ENCODE measurements at regions not wholly inside any gene's neighbourhood (a gene's known extent, or its start where the extent isn't known, plus 50 kb on each side); places are given as distances from the start of the nearest gene placed in this dataset.

DNA sequence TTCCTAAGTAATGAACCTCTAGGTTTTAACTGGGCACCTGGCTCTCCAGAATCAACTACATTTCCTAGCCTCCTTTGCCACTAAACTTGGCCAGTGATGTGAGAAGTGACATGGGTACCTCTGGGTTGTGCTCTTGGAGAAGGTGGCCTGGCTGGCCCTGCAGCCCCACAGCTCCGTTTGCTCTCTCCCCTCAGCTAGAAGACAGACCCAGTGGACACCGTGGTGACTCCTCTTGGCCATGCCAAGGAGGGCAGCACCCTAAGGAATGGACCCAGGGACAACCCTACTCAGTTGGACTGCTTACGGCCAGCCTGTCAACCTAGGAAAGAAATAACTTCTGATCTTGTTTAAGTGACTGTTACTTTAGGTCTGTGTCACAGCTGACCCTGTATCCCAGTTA is 151.4 kb downstream of the TMEM132E start:
- DNase-seq (ENCODE audit: low spot score) = no peak
- 65% methylated on average over 3 of the region's 3 CpGs for WGBS
- peaks cover 0 to 3% (median 0%) of the 10 kb centered on the region in 4 donors for H3K9me3 ChIP-seq (ENCODE audit: control insufficient read depth in 4 of 4, low read length in 3 of 4)

GRCh38 chr17:34728771-34729310 is 149.5 kb downstream of the TMEM132E start:
- Histone ChIP-seq H3K9me3 (ENCODE audit: control insufficient read depth in 4 of 4, low read length in 3 of 4) (peaks cover 0 to 3% (median 0%) of the 10 kb centered on the region in 4 donors), H3K4me1 (ENCODE audit: control insufficient read depth in 4 of 4, insufficient read depth in 4 of 4, low read length in 3 of 4) (no peaks in the 10 kb centered on the region), H3K27ac (ENCODE audit: low read depth in 1 of 2, low read length in 2 of 2) (no peak overlapping the region), H3K4me3 (ENCODE audit: low read depth in 1 of 3, low read length in 3 of 3) (no peak overlapping the region), H3K9ac (ENCODE audit: low read depth in 1 of 2, low read length in 2 of 2) (no peak overlapping the region), H3K36me3 (ENCODE audit: control insufficient read depth in 4 of 4, insufficient read depth in 3 of 4, low read depth in 1 of 4, low read length in 3 of 4) (no peaks in the 10 kb centered on the region), H3K27me3 (ENCODE audit: control insufficient read depth in 4 of 4, insufficient read depth in 4 of 4, low read length in 3 of 4) (peaks cover 0 to 2% (median 0%) of the 10 kb centered on the region in 4 donors)
- no peak for DNase-seq (ENCODE audit: low spot score)
- TF ChIP-seq HNF4G (IDR thresholded peaks at IDR 0.05) = no peak
- WGBS = 63% methylated on average over 10 of the region's 10 CpGs

More for the DNA sequence above, 151.4 kb downstream of the TMEM132E start:
- Histone ChIP-seq H3K9ac (ENCODE audit: low read depth in 1 of 2, low read length in 2 of 2) (no peak overlapping the region), H3K4me1 (ENCODE audit: control insufficient read depth in 4 of 4, insufficient read depth in 4 of 4, low read length in 3 of 4) (no peaks in the 10 kb centered on the region), H3K27me3 (ENCODE audit: control insufficient read depth in 4 of 4, insufficient read depth in 4 of 4, low read length in 3 of 4) (no peaks in the 10 kb centered on the region), H3K4me3 (ENCODE audit: low read depth in 1 of 3, low read length in 3 of 3) (no peak overlapping the region), H3K27ac (ENCODE audit: low read depth in 1 of 2, low read length in 2 of 2) (no peak overlapping the region), H3K36me3 (ENCODE audit: control insufficient read depth in 4 of 4, insufficient read depth in 3 of 4, low read depth in 1 of 4, low read length in 3 of 4) (no peaks in the 10 kb centered on the region)
- TF ChIP-seq JUND (IDR thresholded peaks at IDR 0.05) = no peak

- DNase-seq (ENCODE audit: low spot score) = no peak
- Histone ChIP-seq H3K27ac (ENCODE audit: low read depth in 1 of 2, low read length in 2 of 2) (no peak overlapping the region), H3K4me1 (ENCODE audit: control insufficient read depth in 4 of 4, insufficient read depth in 4 of 4, low read length in 3 of 4) (no peaks in the 10 kb centered on the region), H3K9ac (ENCODE audit: low read depth in 1 of 2, low read length in 2 of 2) (no peak overlapping the region), H3K36me3 (ENCODE audit: control insufficient read depth in 4 of 4, insufficient read depth in 3 of 4, low read depth in 1 of 4, low read length in 3 of 4) (no peaks in the 10 kb centered on the region), H3K9me3 (ENCODE audit: control insufficient read depth in 4 of 4, low read length in 3 of 4) (peaks cover 0 to 3% (median 0%) of the 10 kb centered on the region in 4 donors), H3K27me3 (ENCODE audit: control insufficient read depth in 4 of 4, insufficient read depth in 4 of 4, low read length in 3 of 4) (peaks cover 0 to 2% (median 0%) of the 10 kb centered on the region in 4 donors), H3K4me3 (ENCODE audit: low read depth in 1 of 3, low read length in 3 of 3) (no peak overlapping the region)
- 55% methylated on average over 6 of the region's 6 CpGs for WGBS
- TF ChIP-seq GABPA (IDR thresholded peaks at IDR 0.05 in 1 of 2, conservative IDR thresholded peaks at IDR 0.05 in 1 of 2) = no peak
- no peak for TF ChIP-seq ZBTB33 (IDR thresholded peaks at IDR 0.05)
Observed at GRCh38 chr17:34727601-34728000, 148.2 kb downstream of the TMEM132E start.

GRCh38 chr17:34726536-34727384 is 147.4 kb downstream of the TMEM132E start:
- Histone ChIP-seq H3K4me3 (ENCODE audit: low read depth in 1 of 3, low read length in 3 of 3) (no peak overlapping the region), H3K9me3 (ENCODE audit: control insufficient read depth in 4 of 4, low read length in 3 of 4) (peaks cover 0 to 3% (median 0%) of the 10 kb centered on the region in 4 donors), H3K27me3 (ENCODE audit: control insufficient read depth in 4 of 4, insufficient read depth in 4 of 4, low read length in 3 of 4) (peaks cover 0 to 2% (median 0%) of the 10 kb centered on the region in 4 donors), H3K4me1 (ENCODE audit: control insufficient read depth in 4 of 4, insufficient read depth in 4 of 4, low read length in 3 of 4) (no peaks in the 10 kb centered on the region), H3K27ac (ENCODE audit: low read depth in 1 of 2, low read length in 2 of 2) (no peak overlapping the region), H3K9ac (ENCODE audit: low read depth in 1 of 2, low read length in 2 of 2) (no peak overlapping the region), H3K36me3 (ENCODE audit: control insufficient read depth in 4 of 4, insufficient read depth in 3 of 4, low read depth in 1 of 4, low read length in 3 of 4) (no peaks in the 10 kb centered on the region)
- DNase-seq (ENCODE audit: low spot score) = no peak
- 75% methylated on average over 6 of the region's 6 CpGs for WGBS
- TF ChIP-seq HNF4G (IDR thresholded peaks at IDR 0.05) (no peak), NR2F2 (IDR thresholded peaks at IDR 0.05) (no peak), TAF1 (conservative IDR thresholded peaks at IDR 0.05) (no peak), JUND (IDR thresholded peaks at IDR 0.05) (no peak), YY1 (IDR thresholded peaks at IDR 0.05) (no peak), GABPA (IDR thresholded peaks at IDR 0.05 in 1 of 2, conservative IDR thresholded peaks at IDR 0.05 in 1 of 2) (no peak), REST (IDR thresholded peaks at IDR 0.05) (no peak), RXRA (IDR thresholded peaks at IDR 0.05) (no peak), FOXA1 (IDR thresholded peaks at IDR 0.05) (no peak)
- TF ChIP-seq, protein P1, sequence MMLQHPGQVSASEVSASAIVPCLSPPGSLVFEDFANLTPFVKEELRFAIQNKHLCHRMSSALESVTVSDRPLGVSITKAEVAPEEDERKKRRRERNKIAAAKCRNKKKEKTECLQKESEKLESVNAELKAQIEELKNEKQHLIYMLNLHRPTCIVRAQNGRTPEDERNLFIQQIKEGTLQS (IDR thresholded peaks at IDR 0.05) = no peak
- TF ChIP-seq, protein P2, sequence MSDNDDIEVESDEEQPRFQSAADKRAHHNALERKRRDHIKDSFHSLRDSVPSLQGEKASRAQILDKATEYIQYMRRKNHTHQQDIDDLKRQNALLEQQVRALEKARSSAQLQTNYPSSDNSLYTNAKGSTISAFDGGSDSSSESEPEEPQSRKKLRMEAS (IDR thresholded peaks at IDR 0.05) = no peak
- TF ChIP-seq, protein P3, sequence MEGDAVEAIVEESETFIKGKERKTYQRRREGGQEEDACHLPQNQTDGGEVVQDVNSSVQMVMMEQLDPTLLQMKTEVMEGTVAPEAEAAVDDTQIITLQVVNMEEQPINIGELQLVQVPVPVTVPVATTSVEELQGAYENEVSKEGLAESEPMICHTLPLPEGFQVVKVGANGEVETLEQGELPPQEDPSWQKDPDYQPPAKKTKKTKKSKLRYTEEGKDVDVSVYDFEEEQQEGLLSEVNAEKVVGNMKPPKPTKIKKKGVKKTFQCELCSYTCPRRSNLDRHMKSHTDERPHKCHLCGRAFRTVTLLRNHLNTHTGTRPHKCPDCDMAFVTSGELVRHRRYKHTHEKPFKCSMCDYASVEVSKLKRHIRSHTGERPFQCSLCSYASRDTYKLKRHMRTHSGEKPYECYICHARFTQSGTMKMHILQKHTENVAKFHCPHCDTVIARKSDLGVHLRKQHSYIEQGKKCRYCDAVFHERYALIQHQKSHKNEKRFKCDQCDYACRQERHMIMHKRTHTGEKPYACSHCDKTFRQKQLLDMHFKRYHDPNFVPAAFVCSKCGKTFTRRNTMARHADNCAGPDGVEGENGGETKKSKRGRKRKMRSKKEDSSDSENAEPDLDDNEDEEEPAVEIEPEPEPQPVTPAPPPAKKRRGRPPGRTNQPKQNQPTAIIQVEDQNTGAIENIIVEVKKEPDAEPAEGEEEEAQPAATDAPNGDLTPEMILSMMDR (IDR thresholded peaks at IDR 0.05; ENCODE audit: low read depth, low read length, missing input control) = no peak
